ENCODE measurements at regions not wholly inside any gene's neighbourhood (a gene's known extent, or its start where the extent isn't known, plus 50 kb on each side); places are given as distances from the start of the nearest gene placed in this dataset.

- no peaks in the 10 kb centered on the region for H3K36me3 ChIP-seq
- no peak for DNase-seq
- no peaks in the 10 kb centered on the region for H3K9me3 ChIP-seq
- TF ChIP-seq CTCF (IDR thresholded peaks at IDR 0.05): no peak
- no peaks in the 10 kb centered on the region for H3K27me3 ChIP-seq
- intact Hi-C loops (cut with DNase I; ENCODE audit: low total_unique reads): no loop called here
- peak overlapping the region; percentile 38 to 68 for H3K27ac ChIP-seq
- H3K4me1 ChIP-seq: peaks cover 0 to 39% (median 18%) of the 10 kb centered on the region in 4 donors
- H3K4me3 ChIP-seq: no peak overlapping the region
Observed at GRCh38 chr3:27535809-27536392, 51.7 kb upstream of the SLC4A7 start.

GRCh38 chr3:27533718-27534573, 49.8 kb upstream of the SLC4A7 start:
- DNase-seq: peak; percentile 77 to 88
- Histone ChIP-seq H3K4me1 (peaks cover 0 to 39% (median 18%) of the 10 kb centered on the region in 4 donors), H3K4me3 (no peak overlapping the region), H3K36me3 (no peaks in the 10 kb centered on the region), H3K27ac (peak overlapping the region; percentile 50 to 68), H3K27me3 (no peaks in the 10 kb centered on the region), H3K9me3 (no peaks in the 10 kb centered on the region)
- peak; percentile 47 to 68 for TF ChIP-seq CTCF (IDR thresholded peaks at IDR 0.05)
- intact Hi-C loops (cut with DNase I; ENCODE audit: low total_unique reads): loop anchor here (5.0 kb wide), 1 partner anchor 52 kb away; the partner anchor contains the start of gene SLC4A7
